ENCODE measurements at regions not wholly inside any gene's neighbourhood (a gene's known extent, or its start where the extent isn't known, plus 50 kb on each side); places are given as distances from the start of the nearest gene placed in this dataset.

DNA sequence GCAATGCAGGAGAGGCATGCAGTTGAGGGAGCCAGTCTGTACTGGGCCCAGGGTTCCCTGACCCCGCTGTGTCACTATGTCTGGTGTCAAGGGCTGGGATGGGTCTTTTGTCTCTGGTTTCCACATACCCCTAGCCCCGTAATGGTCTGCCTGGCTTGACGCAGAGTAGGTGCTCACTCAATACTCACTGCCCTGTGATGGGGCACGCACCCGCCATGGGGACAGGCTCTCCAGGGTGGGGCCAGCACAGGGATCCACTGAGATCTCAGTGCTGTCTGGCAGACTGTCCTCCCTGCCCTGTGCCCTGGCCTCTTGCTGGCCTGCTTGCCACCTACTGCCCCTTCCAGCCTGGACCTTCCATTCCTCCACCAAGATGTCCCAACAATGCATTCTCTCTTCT lies 101.7 kb upstream of the CD82 start:
- Histone ChIP-seq H3K4me1 (ENCODE audit: insufficient read depth, low read length) (no peaks in the 10 kb centered on the region), H3K27me3 (ENCODE audit: control insufficient read depth in 1 of 2, insufficient read depth in 2 of 2, low read length in 2 of 2) (peaks cover 0 to 5% of the 10 kb centered on the region in 2 experiments), H3K27ac (ENCODE audit: low read depth in 1 of 2, low read length in 2 of 2) (no peak overlapping the region), H3K4me3 (ENCODE audit: low read length) (no peak overlapping the region), H3K36me3 (ENCODE audit: insufficient read depth, low read length) (no peaks in the 10 kb centered on the region), H3K9me3 (ENCODE audit: control insufficient read depth in 1 of 2, insufficient read depth in 1 of 2, low read length in 2 of 2) (peaks cover 0 to 9% of the 10 kb centered on the region in 2 experiments)
- DNase-seq: no peak
- Mint-ChIP-seq H3K27me3 (peaks cover 10% of the 10 kb centered on the region), H3K9me3 (no peaks in the 10 kb centered on the region), H3K4me1 (ENCODE audit: low read depth) (no peaks in the 10 kb centered on the region), H3K36me3 (ENCODE audit: low read depth) (no peaks in the 10 kb centered on the region), H3K4me3 (no peak overlapping the region), H3K27ac (no peak overlapping the region)
- ChIA-PET CTCF (no interaction called here), POLR2A (no interaction called here)
- intact Hi-C loops (cut with DNase I, micrococcal nuclease): no loop called here
- TF ChIP-seq, protein P1, sequence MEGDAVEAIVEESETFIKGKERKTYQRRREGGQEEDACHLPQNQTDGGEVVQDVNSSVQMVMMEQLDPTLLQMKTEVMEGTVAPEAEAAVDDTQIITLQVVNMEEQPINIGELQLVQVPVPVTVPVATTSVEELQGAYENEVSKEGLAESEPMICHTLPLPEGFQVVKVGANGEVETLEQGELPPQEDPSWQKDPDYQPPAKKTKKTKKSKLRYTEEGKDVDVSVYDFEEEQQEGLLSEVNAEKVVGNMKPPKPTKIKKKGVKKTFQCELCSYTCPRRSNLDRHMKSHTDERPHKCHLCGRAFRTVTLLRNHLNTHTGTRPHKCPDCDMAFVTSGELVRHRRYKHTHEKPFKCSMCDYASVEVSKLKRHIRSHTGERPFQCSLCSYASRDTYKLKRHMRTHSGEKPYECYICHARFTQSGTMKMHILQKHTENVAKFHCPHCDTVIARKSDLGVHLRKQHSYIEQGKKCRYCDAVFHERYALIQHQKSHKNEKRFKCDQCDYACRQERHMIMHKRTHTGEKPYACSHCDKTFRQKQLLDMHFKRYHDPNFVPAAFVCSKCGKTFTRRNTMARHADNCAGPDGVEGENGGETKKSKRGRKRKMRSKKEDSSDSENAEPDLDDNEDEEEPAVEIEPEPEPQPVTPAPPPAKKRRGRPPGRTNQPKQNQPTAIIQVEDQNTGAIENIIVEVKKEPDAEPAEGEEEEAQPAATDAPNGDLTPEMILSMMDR (IDR thresholded peaks at IDR 0.05): no peak
- ATAC-seq (ENCODE audit: poor library complexity): no peak

DNA sequence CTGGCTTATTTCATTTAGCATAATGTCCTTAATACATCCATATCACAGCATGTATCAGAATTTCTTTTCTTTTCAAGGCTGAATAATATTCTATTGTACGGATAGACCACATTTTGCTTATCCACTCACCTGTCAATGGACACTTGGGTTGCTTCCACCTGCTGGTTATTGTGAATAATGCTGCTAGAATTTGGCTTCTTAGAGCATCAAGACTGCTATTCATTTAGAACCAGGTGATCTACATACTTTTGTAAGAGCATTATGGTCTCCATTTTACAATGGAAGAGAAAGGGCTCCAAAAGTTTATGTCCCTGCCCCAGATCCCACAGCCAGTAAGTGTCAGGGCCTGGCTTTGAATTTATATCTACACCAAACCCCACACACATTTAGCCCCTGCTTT lies 100.7 kb upstream of the CD82 start:
- no peaks in the 10 kb centered on the region for H3K36me3 Mint-ChIP-seq (ENCODE audit: low read depth)
- no peak for DNase-seq
- no peak overlapping the region for H3K4me3 Mint-ChIP-seq
- H3K4me1 Mint-ChIP-seq (ENCODE audit: low read depth): no peaks in the 10 kb centered on the region
- ChIA-PET CTCF (no interaction called here), POLR2A (no interaction called here)
- H3K9me3 ChIP-seq (ENCODE audit: control insufficient read depth in 1 of 2, insufficient read depth in 1 of 2, low read length in 2 of 2): peaks cover 0 to 9% of the 10 kb centered on the region in 2 experiments
- intact Hi-C loops (cut with DNase I, micrococcal nuclease): no loop called here
- peaks cover 0 to 5% of the 10 kb centered on the region in 2 experiments for H3K27me3 ChIP-seq (ENCODE audit: control insufficient read depth in 1 of 2, insufficient read depth in 2 of 2, low read length in 2 of 2)
- no peak overlapping the region for H3K4me3 ChIP-seq (ENCODE audit: low read length)
- no peaks in the 10 kb centered on the region for H3K9me3 Mint-ChIP-seq
- TF ChIP-seq, protein P1 (IDR thresholded peaks at IDR 0.05): no peak
- no peaks in the 10 kb centered on the region for H3K4me1 ChIP-seq (ENCODE audit: insufficient read depth, low read length)
- peaks cover 10% of the 10 kb centered on the region for H3K27me3 Mint-ChIP-seq
- ATAC-seq (ENCODE audit: poor library complexity): no peak
- no peak overlapping the region for H3K27ac Mint-ChIP-seq
- H3K36me3 ChIP-seq (ENCODE audit: insufficient read depth, low read length): no peaks in the 10 kb centered on the region
- no peak overlapping the region for H3K27ac ChIP-seq (ENCODE audit: low read depth in 1 of 2, low read length in 2 of 2)

DNA sequence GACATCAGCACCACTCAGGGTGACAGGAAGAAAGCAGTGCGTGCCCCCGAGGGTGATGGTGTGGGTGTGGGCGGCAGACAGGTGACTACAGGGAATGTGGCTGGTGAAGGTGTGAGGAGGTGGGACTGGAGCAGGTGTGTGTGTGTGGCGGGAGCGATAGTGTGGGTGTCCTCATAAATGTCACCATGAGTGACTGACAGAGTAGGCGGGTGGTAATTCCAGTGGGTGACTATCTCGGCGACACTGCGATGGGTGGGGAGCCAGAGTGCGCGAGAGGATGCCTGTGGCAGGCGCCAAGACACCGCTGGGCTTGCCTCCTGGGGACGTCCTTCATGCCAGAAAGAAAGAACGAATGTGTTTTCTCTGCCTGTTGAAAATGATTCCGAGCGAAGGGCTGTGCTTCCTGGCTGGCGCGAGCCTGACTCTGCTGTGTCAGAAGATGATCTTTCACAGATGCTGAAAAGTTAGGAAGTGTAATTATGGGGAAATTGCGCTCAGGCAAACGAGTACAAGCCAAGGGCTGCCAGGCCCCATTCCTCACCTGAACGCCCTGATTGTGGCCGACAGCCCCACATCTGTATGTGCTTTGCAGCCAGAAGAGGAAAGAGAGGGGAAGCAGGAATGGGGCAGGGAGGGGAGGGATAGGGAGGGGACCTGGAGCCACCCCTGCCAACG lies 98.8 kb upstream of the CD82 start:
- no peaks in the 10 kb centered on the region for H3K36me3 Mint-ChIP-seq (ENCODE audit: low read depth)
- CTCF ChIA-PET: no interaction called here
- Histone ChIP-seq H3K36me3 (ENCODE audit: insufficient read depth, low read length) (no peaks in the 10 kb centered on the region), H3K27ac (ENCODE audit: low read depth in 1 of 2, low read length in 2 of 2) (no peak overlapping the region), H3K9me3 (ENCODE audit: control insufficient read depth in 1 of 2, insufficient read depth in 1 of 2, low read length in 2 of 2) (peaks cover 0 to 9% of the 10 kb centered on the region in 2 experiments), H3K4me3 (ENCODE audit: low read length) (no peak overlapping the region), H3K4me1 (ENCODE audit: insufficient read depth, low read length) (no peaks in the 10 kb centered on the region), H3K27me3 (ENCODE audit: control insufficient read depth in 1 of 2, insufficient read depth in 2 of 2, low read length in 2 of 2) (peaks cover 0 to 5% of the 10 kb centered on the region in 2 experiments)
- TF ChIP-seq, protein P1 (IDR thresholded peaks at IDR 0.05): no peak
- POLR2A ChIA-PET: no interaction called here
- no peak for ATAC-seq (ENCODE audit: poor library complexity)
- peaks cover 17% of the 10 kb centered on the region for H3K27me3 Mint-ChIP-seq
- H3K4me3 Mint-ChIP-seq: no peak overlapping the region
- no peaks in the 10 kb centered on the region for H3K9me3 Mint-ChIP-seq
- no peak for DNase-seq
- H3K27ac Mint-ChIP-seq: no peak overlapping the region
- intact Hi-C loops (cut with DNase I, micrococcal nuclease): no loop called here
- H3K4me1 Mint-ChIP-seq (ENCODE audit: low read depth): no peaks in the 10 kb centered on the region
